ENCODE measurements at regions not wholly inside any gene's neighbourhood (a gene's known extent, or its start where the extent isn't known, plus 50 kb on each side); places are given as distances from the start of the nearest gene placed in this dataset.

GRCh38 chr4:54924891-54925290 is 200.5 kb downstream of the KDR start:
- H4K20me1 ChIP-seq (ENCODE audit: insufficient read depth), result no peaks in the 10 kb centered on the region
- H3K27ac ChIP-seq (ENCODE audit: low read depth in 2 of 2, low read length in 1 of 2), result no peak overlapping the region
- H3F3A ChIP-seq (replicated peaks; ENCODE audit: insufficient read depth), result no peaks in the 10 kb centered on the region
- TF ChIP-seq EP300 (IDR thresholded peaks at IDR 0.05; ENCODE audit: borderline replicate concordance in 1 of 2, low read depth in 1 of 2, low read length in 1 of 2) (no peak), POLR2AphosphoS5 (IDR thresholded peaks at IDR 0.05; ENCODE audit: low read depth, low read length) (no peak), EZH2phosphoT487 (IDR thresholded peaks at IDR 0.05; ENCODE audit: borderline replicate concordance, low read depth) (no peak), MXI1 (IDR thresholded peaks at IDR 0.05; ENCODE audit: low read depth, low read length) (no peak), SMC3 (IDR thresholded peaks at IDR 0.05; ENCODE audit: low read depth, low read length) (no peak), FOXJ3 (CRISPR knock-in tag; IDR thresholded peaks at IDR 0.05) (no peak), RAD21 (IDR thresholded peaks at IDR 0.05; ENCODE audit: low read length) (no peak), GABPA (IDR thresholded peaks at IDR 0.05; ENCODE audit: low read depth) (no peak), YY1 (IDR thresholded peaks at IDR 0.05; ENCODE audit: low read depth) (no peak), FOSL2 (IDR thresholded peaks at IDR 0.05; ENCODE audit: borderline replicate concordance, low read depth) (no peak)
- TF ChIP-seq, protein P1, sequence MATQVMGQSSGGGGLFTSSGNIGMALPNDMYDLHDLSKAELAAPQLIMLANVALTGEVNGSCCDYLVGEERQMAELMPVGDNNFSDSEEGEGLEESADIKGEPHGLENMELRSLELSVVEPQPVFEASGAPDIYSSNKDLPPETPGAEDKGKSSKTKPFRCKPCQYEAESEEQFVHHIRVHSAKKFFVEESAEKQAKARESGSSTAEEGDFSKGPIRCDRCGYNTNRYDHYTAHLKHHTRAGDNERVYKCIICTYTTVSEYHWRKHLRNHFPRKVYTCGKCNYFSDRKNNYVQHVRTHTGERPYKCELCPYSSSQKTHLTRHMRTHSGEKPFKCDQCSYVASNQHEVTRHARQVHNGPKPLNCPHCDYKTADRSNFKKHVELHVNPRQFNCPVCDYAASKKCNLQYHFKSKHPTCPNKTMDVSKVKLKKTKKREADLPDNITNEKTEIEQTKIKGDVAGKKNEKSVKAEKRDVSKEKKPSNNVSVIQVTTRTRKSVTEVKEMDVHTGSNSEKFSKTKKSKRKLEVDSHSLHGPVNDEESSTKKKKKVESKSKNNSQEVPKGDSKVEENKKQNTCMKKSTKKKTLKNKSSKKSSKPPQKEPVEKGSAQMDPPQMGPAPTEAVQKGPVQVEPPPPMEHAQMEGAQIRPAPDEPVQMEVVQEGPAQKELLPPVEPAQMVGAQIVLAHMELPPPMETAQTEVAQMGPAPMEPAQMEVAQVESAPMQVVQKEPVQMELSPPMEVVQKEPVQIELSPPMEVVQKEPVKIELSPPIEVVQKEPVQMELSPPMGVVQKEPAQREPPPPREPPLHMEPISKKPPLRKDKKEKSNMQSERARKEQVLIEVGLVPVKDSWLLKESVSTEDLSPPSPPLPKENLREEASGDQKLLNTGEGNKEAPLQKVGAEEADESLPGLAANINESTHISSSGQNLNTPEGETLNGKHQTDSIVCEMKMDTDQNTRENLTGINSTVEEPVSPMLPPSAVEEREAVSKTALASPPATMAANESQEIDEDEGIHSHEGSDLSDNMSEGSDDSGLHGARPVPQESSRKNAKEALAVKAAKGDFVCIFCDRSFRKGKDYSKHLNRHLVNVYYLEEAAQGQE (IDR thresholded peaks at IDR 0.05; ENCODE audit: low read depth, low read length), result no peak
- TF ChIP-seq, protein P2, sequence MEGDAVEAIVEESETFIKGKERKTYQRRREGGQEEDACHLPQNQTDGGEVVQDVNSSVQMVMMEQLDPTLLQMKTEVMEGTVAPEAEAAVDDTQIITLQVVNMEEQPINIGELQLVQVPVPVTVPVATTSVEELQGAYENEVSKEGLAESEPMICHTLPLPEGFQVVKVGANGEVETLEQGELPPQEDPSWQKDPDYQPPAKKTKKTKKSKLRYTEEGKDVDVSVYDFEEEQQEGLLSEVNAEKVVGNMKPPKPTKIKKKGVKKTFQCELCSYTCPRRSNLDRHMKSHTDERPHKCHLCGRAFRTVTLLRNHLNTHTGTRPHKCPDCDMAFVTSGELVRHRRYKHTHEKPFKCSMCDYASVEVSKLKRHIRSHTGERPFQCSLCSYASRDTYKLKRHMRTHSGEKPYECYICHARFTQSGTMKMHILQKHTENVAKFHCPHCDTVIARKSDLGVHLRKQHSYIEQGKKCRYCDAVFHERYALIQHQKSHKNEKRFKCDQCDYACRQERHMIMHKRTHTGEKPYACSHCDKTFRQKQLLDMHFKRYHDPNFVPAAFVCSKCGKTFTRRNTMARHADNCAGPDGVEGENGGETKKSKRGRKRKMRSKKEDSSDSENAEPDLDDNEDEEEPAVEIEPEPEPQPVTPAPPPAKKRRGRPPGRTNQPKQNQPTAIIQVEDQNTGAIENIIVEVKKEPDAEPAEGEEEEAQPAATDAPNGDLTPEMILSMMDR (IDR thresholded peaks at IDR 0.05), result no peak
- TF ChIP-seq, protein P3, sequence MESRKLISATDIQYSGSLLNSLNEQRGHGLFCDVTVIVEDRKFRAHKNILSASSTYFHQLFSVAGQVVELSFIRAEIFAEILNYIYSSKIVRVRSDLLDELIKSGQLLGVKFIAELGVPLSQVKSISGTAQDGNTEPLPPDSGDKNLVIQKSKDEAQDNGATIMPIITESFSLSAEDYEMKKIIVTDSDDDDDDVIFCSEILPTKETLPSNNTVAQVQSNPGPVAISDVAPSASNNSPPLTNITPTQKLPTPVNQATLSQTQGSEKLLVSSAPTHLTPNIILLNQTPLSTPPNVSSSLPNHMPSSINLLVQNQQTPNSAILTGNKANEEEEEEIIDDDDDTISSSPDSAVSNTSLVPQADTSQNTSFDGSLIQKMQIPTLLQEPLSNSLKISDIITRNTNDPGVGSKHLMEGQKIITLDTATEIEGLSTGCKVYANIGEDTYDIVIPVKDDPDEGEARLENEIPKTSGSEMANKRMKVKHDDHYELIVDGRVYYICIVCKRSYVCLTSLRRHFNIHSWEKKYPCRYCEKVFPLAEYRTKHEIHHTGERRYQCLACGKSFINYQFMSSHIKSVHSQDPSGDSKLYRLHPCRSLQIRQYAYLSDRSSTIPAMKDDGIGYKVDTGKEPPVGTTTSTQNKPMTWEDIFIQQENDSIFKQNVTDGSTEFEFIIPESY (IDR thresholded peaks at IDR 0.05; ENCODE audit: borderline replicate concordance, low read depth), result no peak
- H3K9me3 ChIP-seq, result no peaks in the 10 kb centered on the region
- H3K4me3 ChIP-seq (ENCODE audit: low read depth in 2 of 2, low read length in 1 of 2), result no peak overlapping the region
- no peaks in the 10 kb centered on the region for H3K79me2 ChIP-seq (ENCODE audit: insufficient read depth)
- DNase-seq, result no peak
- peaks cover 0 to 9% of the 10 kb centered on the region in 2 experiments; a peak in 2 of 4 replicates for H3K4me1 ChIP-seq (ENCODE audit: control insufficient read depth in 1 of 2, insufficient read depth in 2 of 2, low read depth in 1 of 2, low read length in 1 of 2)
- H3K27me3 ChIP-seq (ENCODE audit: insufficient read depth), result no peaks in the 10 kb centered on the region
- no peaks in the 10 kb centered on the region for H3K9me2 ChIP-seq
- H3K9ac ChIP-seq, result no peak overlapping the region
- ChIA-PET CTCF (interaction anchor here (0.6 kb wide), 1 partner anchor 19 kb away, joined by 3 read pairs; no protein-coding TSS in a partner anchor), POLR2A (no interaction called here)
- no peak overlapping the region for H3K4me2 ChIP-seq
- H2AFZ ChIP-seq (ENCODE audit: low read depth), result no peak overlapping the region
- H3K36me3 ChIP-seq (replicated peaks in 1 of 2; ENCODE audit: control insufficient read depth in 1 of 2, insufficient read depth in 2 of 2, low read length in 1 of 2), result no peaks in the 10 kb centered on the region
